ENCODE measurements at regions not wholly inside any gene's neighbourhood (a gene's known extent, or its start where the extent isn't known, plus 50 kb on each side); places are given as distances from the start of the nearest gene placed in this dataset.

GRCh38 chr7:84629640-84630318 lies 435.2 kb upstream of the SEMA3A start:
- no peak overlapping the region for H2AFZ ChIP-seq
- no peaks in the 10 kb centered on the region for H3K36me3 ChIP-seq (ENCODE audit: insufficient read depth)
- peaks cover 39% of the 10 kb centered on the region for H3K9me3 Mint-ChIP-seq
- no peaks in the 10 kb centered on the region for H3K4me1 ChIP-seq (ENCODE audit: insufficient read depth)
- no peaks in the 10 kb centered on the region for H3K4me1 Mint-ChIP-seq
- no peaks in the 10 kb centered on the region for H3K9me2 ChIP-seq (ENCODE audit: insufficient read depth)
- peaks cover 28% of the 10 kb centered on the region for H3K36me3 Mint-ChIP-seq (ENCODE audit: low read depth)
- H3F3A ChIP-seq (replicated peaks; ENCODE audit: low read depth) = no peaks in the 10 kb centered on the region
- TF ChIP-seq ZNF462 (CRISPR knock-in tag; IDR thresholded peaks at IDR 0.05) = no peak
- no peak for TF ChIP-seq CREB1 (CRISPR knock-in tag; IDR thresholded peaks at IDR 0.05; ENCODE audit: low read depth)
- no peak for TF ChIP-seq NANOG (IDR thresholded peaks at IDR 0.05; ENCODE audit: borderline replicate concordance)
- TF ChIP-seq ZNF331 (CRISPR knock-in tag; IDR thresholded peaks at IDR 0.05; ENCODE audit: low read depth) = no peak
- TF ChIP-seq ETS1 (IDR thresholded peaks at IDR 0.05) = no peak
- TF ChIP-seq ZNF114 (CRISPR knock-in tag; IDR thresholded peaks at IDR 0.05) = no peak
- no peak for TF ChIP-seq EZH2 (IDR thresholded peaks at IDR 0.05; ENCODE audit: low read depth, unreplicated experiment)
- no peak for TF ChIP-seq REST (IDR thresholded peaks at IDR 0.05; ENCODE audit: unreplicated experiment)
- no peak for TF ChIP-seq CTCF (conservative IDR thresholded peaks at IDR 0.05; ENCODE audit: low read depth in 2 of 2)
- no peak for TF ChIP-seq POLR2AphosphoS5 (IDR thresholded peaks at IDR 0.05; ENCODE audit: low read depth)
- TF ChIP-seq EZH2phosphoT487 (IDR thresholded peaks at IDR 0.05; ENCODE audit: unreplicated experiment) = no peak
- no peak for TF ChIP-seq STAT1 (IDR thresholded peaks at IDR 0.05; ENCODE audit: unreplicated experiment)
- TF ChIP-seq JUNB (IDR thresholded peaks at IDR 0.05; ENCODE audit: unreplicated experiment) = no peak
- no peaks in the 10 kb centered on the region for H3K27me3 Mint-ChIP-seq (ENCODE audit: insufficient read depth, low read depth, poor library complexity)
- H3K27ac Mint-ChIP-seq = no peak overlapping the region
- ATAC-seq = no peak
- DNase-seq (ENCODE audit: low spot score) = no peak
- H4K20me1 ChIP-seq (replicated peaks; ENCODE audit: insufficient read depth) = no peaks in the 10 kb centered on the region
- H3K79me2 ChIP-seq (replicated peaks; ENCODE audit: insufficient read depth) = no peaks in the 10 kb centered on the region
- no peak overlapping the region for H3K27ac ChIP-seq (ENCODE audit: low read depth)
- H3K4me3 Mint-ChIP-seq = no peak overlapping the region
- H3K4me2 ChIP-seq = no peak overlapping the region
- H3K27me3 ChIP-seq (ENCODE audit: insufficient read depth) = no peaks in the 10 kb centered on the region
- H3K4me3 ChIP-seq = no peak overlapping the region

Measured in GM23338 (cell line).